K562 (cell line): ENCODE measurements at regions not wholly inside any gene's neighbourhood (a gene's known extent, or its start where the extent isn't known, plus 50 kb on each side); places are given as distances from the start of the nearest gene placed in this dataset.

Experiments used
- ATAC-seq: fragments of 200-7000 bp; cut with Tn5 transposase; 3 replicates; pipeline ENCODE4 v1.9.1; 2020; ENCODE audit warnings: moderate library complexity
- BruUV-seq: library from RNA; stranded (reverse); fragments of 400-500 nt; replicated peaks from 2 replicates; lab custom pipeline; 2021; lab: Mats Ljungman, UMichigan
- CTCF ChIA-PET: fragments of 300-600 bp; formaldehyde crosslinking; extraction: SDS; loops from one replicate; lab custom pipeline; 2021; ENCODE audit warnings: low intra/inter-chr PET ratio; lab: Yijun Ruan, JAX
- POLR2A ChIA-PET: fragments of 300-600, 350-650 bp; sonication (Branson Sonifier 250); formaldehyde crosslinking; extraction: SDS; loops from one replicate; lab custom pipeline; 2021; ENCODE audit warnings: antibody characterized with exemption, inconsistent platforms; lab: Yijun Ruan, JAX
- DNase-seq, 4 experiments: peaks; one replicate each; pipeline versions ENCODE4 v3.0.0 to v3.0.0-alpha.2; 2011 to 2018; ENCODE audit warnings: low spot score in 3 of 4, mixed read lengths in 3 of 4; ENCODE audit errors: extremely low read depth in 1 of 4
- FAIRE-seq: peaks from 2 replicates; lab custom pipeline; 2011; peaks lifted over from hg19 to GRCh38; lab: Jason Lieb, UNC
- H2AFZ ChIP-seq: 2 replicates; pipeline ENCODE4 v1.6.0; 2011; ENCODE audit warnings: low read depth, low read length, control low read depth, inconsistent platforms
- H3K27ac ChIP-seq: fragments of 200-600 bp; 3 replicates; pipeline ENCODE4 v1.8.0; 2011; ENCODE audit warnings: low read depth, mild to moderate bottlenecking, control low read depth, inconsistent platforms, low read length, moderate library complexity, mixed read lengths; ENCODE audit errors: extremely low read depth
- H3K27me3 ChIP-seq, 2 experiments: fragments of 300-600 bp in 1 of 2; 2 replicates in 1 of 2; 3 replicates in 1 of 2; pipeline versions ENCODE4 v1.6.0 to v1.8.0; 2011; ENCODE audit warnings: inconsistent platforms in 2 of 2, low read length in 2 of 2, mild to moderate bottlenecking in 1 of 2, mixed read lengths in 1 of 2, moderate library complexity in 1 of 2; ENCODE audit not compliant: control insufficient read depth in 2 of 2, insufficient read depth in 2 of 2
- H3K36me3 ChIP-seq: fragments of 300-600 bp; 3 replicates; pipeline ENCODE4 v1.8.0; 2011; ENCODE audit warnings: mild to moderate bottlenecking, low read length, inconsistent platforms; ENCODE audit not compliant: control insufficient read depth, insufficient read depth
- H3K4me1 ChIP-seq, 2 experiments: fragments of 200-600 bp in 1 of 2; replicated peaks in 1 of 2; 2 replicates in 1 of 2; 3 replicates in 1 of 2; pipeline versions ENCODE4 v1.5.1 to v1.8.0; 2011; ENCODE audit warnings: inconsistent platforms in 2 of 2, low read length in 2 of 2, mild to moderate bottlenecking in 1 of 2, mixed read lengths in 1 of 2, moderate library complexity in 1 of 2; ENCODE audit not compliant: control insufficient read depth in 2 of 2, insufficient read depth in 2 of 2
- H3K4me2 ChIP-seq: 2 replicates; pipeline ENCODE4 v1.6.1; 2011; ENCODE audit warnings: low read length, control low read depth, inconsistent platforms, mixed read lengths; ENCODE audit not compliant: insufficient read depth
- H3K4me3 ChIP-seq: fragments of 200-600 bp; sonication (generic), shearing (Covaris generic); 2 replicates; pipeline ENCODE4 v1.5.1; 2016; ENCODE audit warnings: control low read depth, inconsistent platforms
- H3K79me2 ChIP-seq: fragments of 200-600 bp; 3 replicates; pipeline ENCODE4 v1.8.0; 2011; ENCODE audit warnings: low read length, inconsistent platforms; ENCODE audit not compliant: control insufficient read depth, insufficient read depth
- H3K9ac ChIP-seq, 2 experiments: 2 replicates each; pipeline versions ENCODE4 v1.6.0 to v1.6.1; 2011; ENCODE audit warnings: low read depth in 2 of 2, low read length in 2 of 2, control low read depth in 1 of 2, inconsistent platforms in 1 of 2, mild to moderate bottlenecking in 1 of 2, mixed read lengths in 1 of 2; ENCODE audit not compliant: insufficient read depth in 1 of 2
- H3K9me1 ChIP-seq: one replicate; pipeline ENCODE4 v1.6.0; 2011; ENCODE audit warnings: inconsistent platforms, mild to moderate bottlenecking, low read length, moderate library complexity; ENCODE audit not compliant: control insufficient read depth, insufficient read depth
- H3K9me3 ChIP-seq: replicated peaks from 2 replicates; pipeline ENCODE4 v1.5.1; 2011; ENCODE audit warnings: low read depth, low read length, inconsistent platforms; ENCODE audit not compliant: control insufficient read depth, insufficient read depth
- H4K20me1 ChIP-seq: replicated peaks from 2 replicates; pipeline ENCODE4 v1.6.1; 2011; ENCODE audit warnings: low read length, inconsistent platforms, mixed read lengths; ENCODE audit not compliant: control insufficient read depth, insufficient read depth
- NUFIP1 ChIP-seq: fragments of 450-650 bp; IDR thresholded peaks from 2 replicates; pipeline ENCODE4 v1.6.1; 2018; ENCODE audit not compliant: partially characterized antibody
- PTBP1 ChIP-seq: fragments of 200-400 bp; formaldehyde crosslinking; IDR thresholded peaks from 2 replicates; pipeline ENCODE4 v1.6.1; 2017; ENCODE audit warnings: low read depth, low read length
- ZNF354B ChIP-seq: fragments of 250-450 bp; sonication (Bioruptor Pico); IDR thresholded peaks from 2 replicates; pipeline ENCODE4 v1.4.0; 2020
- WGBS: fragments of 100-300 bp; shearing (Covaris generic); methylation state at CpG from one replicate; pipeline ENCODE4 v1.1.6; 2016; ENCODE audit warnings: low coverage, mixed read lengths; ENCODE audit not compliant: insufficient coverage; ENCODE audit errors: missing lambda C conversion rate; 5-methylcytosine and 5-hydroxymethylcytosine counted together
- in situ Hi-C: fragments of 300-500 bp; cut with MboI; formaldehyde crosslinking; loops from 4 replicates; pipeline ENCODE4 v1.15.0; 2018; ENCODE audit warnings: inconsistent platforms, mixed read lengths
- intact Hi-C: fragments of 100-400 bp; cut with micrococcal nuclease; formaldehyde crosslinking; loops from 2 replicates; pipeline ENCODE4 v1.14.2; 2022
- TF ChIP-seq, protein P1 (sequence below): IDR thresholded peaks from 3 replicates; pipeline ENCODE4 v1.6.1; 2011; ENCODE audit warnings: borderline replicate concordance, mild to moderate bottlenecking, moderate library complexity; ENCODE audit not compliant: insufficient read length; ENCODE audit errors: extremely low read depth
- TF ChIP-seq, protein P2 (sequence below): sonication (generic); formaldehyde crosslinking; IDR thresholded peaks from 2 replicates; pipeline ENCODE4 v1.8.1; 2023; ENCODE audit warnings: mild to moderate bottlenecking, missing genetic modification reagents, moderate library complexity

DNA sequence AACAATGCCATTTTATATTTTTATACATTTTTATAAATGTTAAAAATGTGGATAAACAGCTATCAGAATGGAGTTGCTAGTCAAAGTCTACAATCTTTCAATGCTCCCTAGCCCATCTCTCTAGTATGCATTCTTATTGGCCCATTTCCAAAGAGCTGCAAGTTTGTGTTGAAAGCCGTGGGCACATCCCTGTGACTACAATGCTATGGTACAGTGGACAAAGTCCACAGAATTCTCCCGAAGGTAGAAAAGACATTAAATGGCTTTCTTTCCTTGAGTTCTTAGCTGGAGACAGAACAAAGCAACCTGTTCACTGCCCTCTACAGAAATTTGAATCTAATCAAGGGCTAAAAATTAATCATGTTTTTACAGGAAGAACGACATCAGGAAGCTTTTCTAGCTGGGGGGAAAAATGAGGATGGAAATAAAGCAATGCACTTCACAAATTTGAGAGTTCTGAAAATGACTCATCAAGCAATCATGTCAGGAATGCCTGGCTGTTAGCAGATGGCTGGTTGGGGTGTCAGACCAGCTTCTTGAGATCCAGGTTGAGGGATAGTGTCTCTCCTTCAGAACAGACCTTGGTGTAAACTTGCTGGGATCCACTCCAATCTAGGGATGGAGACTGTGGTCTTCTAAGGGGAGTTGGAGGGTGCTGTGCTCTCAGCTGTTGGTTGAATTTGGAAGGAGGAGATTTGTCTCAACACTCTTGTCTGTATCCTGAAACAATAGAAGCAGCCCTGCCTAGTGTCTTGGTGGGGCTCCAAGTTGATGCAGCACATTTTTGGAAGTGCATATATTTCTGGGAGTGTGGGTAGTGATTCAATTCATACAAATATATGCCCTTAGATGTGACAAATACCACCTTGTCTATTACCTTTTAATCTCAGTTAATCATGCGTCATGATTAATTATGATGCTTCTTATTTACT, 143.4 kb upstream of the PHACTR1 start:
- ATAC-seq (no peak), FAIRE-seq (no peak), DNase-seq (no peak)
- H3K9ac ChIP-seq = no peak overlapping the region
- no peaks in the 10 kb centered on the region for H3K79me2 ChIP-seq
- CTCF ChIA-PET = no interaction called here
- TF ChIP-seq, protein P1, sequence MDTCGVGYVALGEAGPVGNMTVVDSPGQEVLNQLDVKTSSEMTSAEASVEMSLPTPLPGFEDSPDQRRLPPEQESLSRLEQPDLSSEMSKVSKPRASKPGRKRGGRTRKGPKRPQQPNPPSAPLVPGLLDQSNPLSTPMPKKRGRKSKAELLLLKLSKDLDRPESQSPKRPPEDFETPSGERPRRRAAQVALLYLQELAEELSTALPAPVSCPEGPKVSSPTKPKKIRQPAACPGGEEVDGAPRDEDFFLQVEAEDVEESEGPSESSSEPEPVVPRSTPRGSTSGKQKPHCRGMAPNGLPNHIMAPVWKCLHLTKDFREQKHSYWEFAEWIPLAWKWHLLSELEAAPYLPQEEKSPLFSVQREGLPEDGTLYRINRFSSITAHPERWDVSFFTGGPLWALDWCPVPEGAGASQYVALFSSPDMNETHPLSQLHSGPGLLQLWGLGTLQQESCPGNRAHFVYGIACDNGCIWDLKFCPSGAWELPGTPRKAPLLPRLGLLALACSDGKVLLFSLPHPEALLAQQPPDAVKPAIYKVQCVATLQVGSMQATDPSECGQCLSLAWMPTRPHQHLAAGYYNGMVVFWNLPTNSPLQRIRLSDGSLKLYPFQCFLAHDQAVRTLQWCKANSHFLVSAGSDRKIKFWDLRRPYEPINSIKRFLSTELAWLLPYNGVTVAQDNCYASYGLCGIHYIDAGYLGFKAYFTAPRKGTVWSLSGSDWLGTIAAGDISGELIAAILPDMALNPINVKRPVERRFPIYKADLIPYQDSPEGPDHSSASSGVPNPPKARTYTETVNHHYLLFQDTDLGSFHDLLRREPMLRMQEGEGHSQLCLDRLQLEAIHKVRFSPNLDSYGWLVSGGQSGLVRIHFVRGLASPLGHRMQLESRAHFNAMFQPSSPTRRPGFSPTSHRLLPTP = no peak
- TF ChIP-seq ZNF354B (CRISPR knock-in tag) (no peak), NUFIP1 (no peak), PTBP1 (no peak)
- TF ChIP-seq, protein P2, sequence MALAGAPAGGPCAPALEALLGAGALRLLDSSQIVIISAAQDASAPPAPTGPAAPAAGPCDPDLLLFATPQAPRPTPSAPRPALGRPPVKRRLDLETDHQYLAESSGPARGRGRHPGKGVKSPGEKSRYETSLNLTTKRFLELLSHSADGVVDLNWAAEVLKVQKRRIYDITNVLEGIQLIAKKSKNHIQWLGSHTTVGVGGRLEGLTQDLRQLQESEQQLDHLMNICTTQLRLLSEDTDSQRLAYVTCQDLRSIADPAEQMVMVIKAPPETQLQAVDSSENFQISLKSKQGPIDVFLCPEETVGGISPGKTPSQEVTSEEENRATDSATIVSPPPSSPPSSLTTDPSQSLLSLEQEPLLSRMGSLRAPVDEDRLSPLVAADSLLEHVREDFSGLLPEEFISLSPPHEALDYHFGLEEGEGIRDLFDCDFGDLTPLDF (CRISPR knock-in tag) = no peak
- no peak overlapping the region for H3K27ac ChIP-seq
- H3K27me3 ChIP-seq = no peaks in the 10 kb centered on the region
- intact Hi-C loops (no loop called here), in situ Hi-C loops (no loop called here)
- BruUV-seq = no TSS peak
- 0% methylated on average over 4 of the region's 4 CpGs for WGBS
- no peaks in the 10 kb centered on the region for H3K9me1 ChIP-seq
- H3K36me3 ChIP-seq = no peaks in the 10 kb centered on the region
- no peak overlapping the region for H2AFZ ChIP-seq
- no peak overlapping the region for H3K4me2 ChIP-seq
- no peaks in the 10 kb centered on the region for H3K9me3 ChIP-seq
- no peak overlapping the region for H3K4me3 ChIP-seq
- POLR2A ChIA-PET = interaction anchor here (1.0 kb wide), 1 partner anchor 28 kb away, joined by 3 read pairs; no protein-coding TSS in a partner anchor
- H4K20me1 ChIP-seq = no peaks in the 10 kb centered on the region
- no peaks in the 10 kb centered on the region for H3K4me1 ChIP-seq
